HUDEP-2 (cell line): ENCODE measurements at regions not wholly inside any gene's neighbourhood (a gene's known extent, or its start where the extent isn't known, plus 50 kb on each side); places are given as distances from the start of the nearest gene placed in this dataset.
A peak's percentile ranks its signal among the peaks of the same experiment; 100 is the strongest.

Source experiments
- DNase-seq, 76 experiments: peaks; one replicate each; lab custom pipeline; 2025; ENCODE audit not compliant: unreplicated experiment in 76 of 76; lab: John Stamatoyannopoulos, UW

- DNase-seq, result no peak
Observed at GRCh38 chr2:103264058-103264768, 502.4 kb downstream of the TMEM182 start.

- no peak for DNase-seq
Observed at GRCh38 chr2:103265521-103265920, 503.7 kb downstream of the TMEM182 start.

GRCh38 chr2:103268841-103269498 lies 507.1 kb downstream of the TMEM182 start:
- no peak for DNase-seq

- DNase-seq, result no peak
Observed at GRCh38 chr2:103276869-103277268, 515.0 kb downstream of the TMEM182 start.

- DNase-seq, result no peak
Observed at GRCh38 chr2:103284750-103285149, 522.9 kb downstream of the TMEM182 start.

GRCh38 chr2:103285354-103285753 lies 523.5 kb downstream of the TMEM182 start:
- DNase-seq, result no peak

- DNase-seq, result no peak
Observed at GRCh38 chr2:103287746-103288145, 525.9 kb downstream of the TMEM182 start.

- no peak for DNase-seq
Observed at GRCh38 chr2:103288696-103289095, 526.9 kb downstream of the TMEM182 start.

GRCh38 chr2:103289105-103289725 lies 527.4 kb downstream of the TMEM182 start:
- DNase-seq, result no peak

- DNase-seq, result no peak
Observed at GRCh38 chr2:103292573-103292972, 530.7 kb downstream of the TMEM182 start.

- peak in 1 of 76 experiments; percentile 0 for DNase-seq
Observed at GRCh38 chr2:103293067-103293741, 531.4 kb downstream of the TMEM182 start.

- DNase-seq, result no peak
Observed at GRCh38 chr2:103293742-103294077, 531.9 kb downstream of the TMEM182 start.

- no peak for DNase-seq
Observed at GRCh38 chr2:103294420-103294819, 532.6 kb downstream of the TMEM182 start.

- no peak for DNase-seq
Observed at GRCh38 chr2:103295591-103295990, 533.8 kb downstream of the TMEM182 start.

GRCh38 chr2:103324671-103325070 lies 562.8 kb downstream of the TMEM182 start:
- DNase-seq, result no peak

- DNase-seq, result no peak
Observed at GRCh38 chr2:103327386-103327785, 565.6 kb downstream of the TMEM182 start.

- no peak for DNase-seq
Observed at GRCh38 chr2:103327966-103328365, 566.1 kb downstream of the TMEM182 start.

GRCh38 chr2:103335403-103335802 lies 573.6 kb downstream of the TMEM182 start:
- DNase-seq, result no peak

- no peak for DNase-seq
Observed at GRCh38 chr2:103338819-103339218, 577.0 kb downstream of the TMEM182 start.

- DNase-seq, result no peak
Observed at GRCh38 chr2:103346780-103347179, 584.9 kb downstream of the TMEM182 start.

- DNase-seq, result no peak
Observed at GRCh38 chr2:103353774-103354173, 591.9 kb downstream of the TMEM182 start.
